H9 (cell line): ENCODE measurements at regions not wholly inside any gene's neighbourhood (a gene's known extent, or its start where the extent isn't known, plus 50 kb on each side); places are given as distances from the start of the nearest gene placed in this dataset.

ENCODE experiments used
- DNase-seq: peaks from one replicate; pipeline ENCODE4 v3.0.0-alpha.2; 2017
- H2AFZ ChIP-seq: one replicate; pipeline ENCODE4 v1.6.1; 2013; ENCODE audit warnings: mild to moderate bottlenecking, low read length, control low read depth, moderate library complexity
- H2AK5ac ChIP-seq: 2 replicates; pipeline ENCODE4 v1.6.1; 2013; ENCODE audit warnings: low read length, control low read depth, mixed read lengths; ENCODE audit not compliant: insufficient read length
- H2BK120ac ChIP-seq: one replicate; pipeline ENCODE4 v1.6.1; 2013; ENCODE audit warnings: low read depth, mild to moderate bottlenecking, low read length, control low read depth, inconsistent platforms; ENCODE audit not compliant: poor library complexity, severe bottlenecking
- H2BK12ac ChIP-seq: 2 replicates; pipeline ENCODE4 v1.6.1; 2013; ENCODE audit warnings: low read length, control low read depth, mixed read lengths, low read depth; ENCODE audit not compliant: insufficient read length
- H2BK15ac ChIP-seq: 2 replicates; pipeline ENCODE4 v1.6.1; 2013; ENCODE audit warnings: low read depth, low read length, control low read depth
- H2BK20ac ChIP-seq: one replicate; pipeline ENCODE4 v1.6.1; 2013; ENCODE audit warnings: low read depth, mild to moderate bottlenecking, low read length, control low read depth, inconsistent platforms; ENCODE audit not compliant: poor library complexity, severe bottlenecking
- H2BK5ac ChIP-seq: 2 replicates; pipeline ENCODE4 v1.6.1; 2013; ENCODE audit warnings: low read length, control low read depth, mixed read lengths; ENCODE audit not compliant: insufficient read length
- H3K14ac ChIP-seq: 2 replicates; pipeline ENCODE4 v1.6.1; 2013; ENCODE audit warnings: low read length, control low read depth; ENCODE audit not compliant: insufficient read depth
- H3K18ac ChIP-seq: 2 replicates; pipeline ENCODE4 v1.6.1; 2013; ENCODE audit warnings: low read depth, mild to moderate bottlenecking, mixed read lengths, low read length, control low read depth; ENCODE audit not compliant: insufficient read length
- H3K23ac ChIP-seq: 2 replicates; pipeline ENCODE4 v1.6.1; 2013; ENCODE audit warnings: low read length, control low read depth, mixed read lengths, low read depth; ENCODE audit not compliant: insufficient read length
- H3K23me2 ChIP-seq: 2 replicates; pipeline ENCODE4 v1.6.1; 2013; ENCODE audit warnings: low read depth, mild to moderate bottlenecking, mixed read lengths, low read length, control low read depth; ENCODE audit not compliant: insufficient read length, poor library complexity, severe bottlenecking
- H3K27ac ChIP-seq: 2 replicates; pipeline ENCODE4 v1.5.1; 2013; ENCODE audit warnings: low read length, control low read depth, mixed read lengths, low read depth; ENCODE audit not compliant: insufficient read length
- H3K27me3 ChIP-seq: 2 replicates; pipeline ENCODE4 v1.6.1; 2013; ENCODE audit warnings: low read length, control low read depth, inconsistent platforms; ENCODE audit not compliant: insufficient read depth
- H3K4ac ChIP-seq: 2 replicates; pipeline ENCODE4 v1.6.1; 2013; ENCODE audit warnings: low read depth, mild to moderate bottlenecking, control low read depth, inconsistent platforms, low read length, moderate library complexity
- H3K4me1 ChIP-seq: 2 replicates; pipeline ENCODE4 v1.6.1; 2013; ENCODE audit warnings: low read length, control low read depth, inconsistent platforms; ENCODE audit not compliant: insufficient read depth
- H3K4me2 ChIP-seq: 2 replicates; pipeline ENCODE4 v1.6.1; 2013; ENCODE audit warnings: low read length, control low read depth, mixed read lengths; ENCODE audit not compliant: insufficient read length, insufficient read depth
- H3K56ac ChIP-seq: 2 replicates; pipeline ENCODE4 v1.6.1; 2013; ENCODE audit warnings: low read depth, mild to moderate bottlenecking, mixed read lengths, low read length, control low read depth; ENCODE audit not compliant: insufficient read length
- H3K79me1 ChIP-seq: 2 replicates; pipeline ENCODE4 v1.6.1; 2013; ENCODE audit warnings: low read depth, mild to moderate bottlenecking, moderate library complexity, low read length, control low read depth, inconsistent platforms; ENCODE audit not compliant: insufficient read depth, poor library complexity, severe bottlenecking
- H3K79me2 ChIP-seq: 2 replicates; pipeline ENCODE4 v1.6.1; 2013; ENCODE audit warnings: low read length, control low read depth, inconsistent platforms; ENCODE audit not compliant: insufficient read depth
- H3K9ac ChIP-seq: 2 replicates; pipeline ENCODE4 v1.6.1; 2013; ENCODE audit warnings: low read length, control low read depth, mixed read lengths; ENCODE audit not compliant: insufficient read length; ENCODE audit errors: extremely low read depth
- H3K9me3 ChIP-seq: one replicate; pipeline ENCODE4 v1.6.1; 2013; ENCODE audit warnings: low read depth, low read length, inconsistent platforms; ENCODE audit not compliant: control insufficient read depth
- H3T11ph ChIP-seq: one replicate; pipeline ENCODE4 v1.6.1; 2013; ENCODE audit warnings: mild to moderate bottlenecking, low read length, control low read depth, inconsistent platforms
- H4K20me1 ChIP-seq: one replicate; pipeline ENCODE4 v1.6.1; 2013; ENCODE audit not compliant: control insufficient read depth, insufficient read length, insufficient read depth
- H4K5ac ChIP-seq: 2 replicates; pipeline ENCODE4 v1.6.1; 2013; ENCODE audit warnings: low read depth, mild to moderate bottlenecking, mixed read lengths, low read length, control low read depth; ENCODE audit not compliant: insufficient read length
- H4K8ac ChIP-seq: replicated peaks from 2 replicates; pipeline ENCODE4 v1.6.1; 2013; ENCODE audit warnings: low read length, control low read depth, mixed read lengths, low read depth; ENCODE audit not compliant: insufficient read length
- H4K91ac ChIP-seq: 2 replicates; pipeline ENCODE4 v1.6.1; 2013; ENCODE audit warnings: low read depth, mild to moderate bottlenecking, moderate library complexity, mixed read lengths, low read length, control low read depth; ENCODE audit not compliant: insufficient read length
- H3K27ac Mint-ChIP-seq, 3 experiments: 2 replicates in 2 of 3; 3 replicates in 1 of 3; pipeline ENCODE4 v1.8.0; 2020 to 2021; ENCODE audit warnings: mixed read lengths in 3 of 3, mild to moderate bottlenecking in 1 of 3, moderate library complexity in 1 of 3
- H3K27me3 Mint-ChIP-seq: 2 replicates; pipeline ENCODE4 v1.8.0; 2021; ENCODE audit warnings: low read depth, mild to moderate bottlenecking, moderate library complexity, mixed read lengths
- H3K36me3 Mint-ChIP-seq, 3 experiments: 2 replicates in 2 of 3; 3 replicates in 1 of 3; pipeline ENCODE4 v1.8.0; 2020 to 2021; ENCODE audit warnings: low read depth in 3 of 3, mixed read lengths in 3 of 3; ENCODE audit not compliant: insufficient read depth in 1 of 3
- H3K4me1 Mint-ChIP-seq, 2 experiments: 2 replicates each; pipeline ENCODE4 v1.8.0; 2020; ENCODE audit warnings: mixed read lengths in 2 of 2
- H3K4me3 Mint-ChIP-seq, 2 experiments: 2 replicates in 1 of 2; 3 replicates in 1 of 2; pipeline ENCODE4 v1.8.0; 2020 to 2021; ENCODE audit warnings: mild to moderate bottlenecking in 2 of 2, mixed read lengths in 2 of 2, moderate library complexity in 1 of 2
- H3K9me3 Mint-ChIP-seq, 2 experiments: 2 replicates in 1 of 2; 3 replicates in 1 of 2; pipeline ENCODE4 v1.8.0; 2020; ENCODE audit warnings: mild to moderate bottlenecking in 2 of 2, mixed read lengths in 2 of 2, moderate library complexity in 1 of 2
- CTCF ChIP-seq: fragments of 200-600 bp; sonication (generic); conservative IDR thresholded peaks from 3 replicates; pipeline ENCODE4 v1.8.0; 2021; ENCODE audit warnings: antibody characterized with exemption, mild to moderate bottlenecking
- WGBS: extraction: QIAGEN DNeasy Blood & Tissue Kit; methylation state at CpG from one replicate; pipeline ENCODE4 v1.1.7; 2013; ENCODE audit warnings: missing lambda C conversion rate, low lambda C conversion rate, mixed read lengths; ENCODE audit not compliant: insufficient read length; ENCODE audit errors: extremely low coverage; 5-methylcytosine and 5-hydroxymethylcytosine counted together

GRCh38 chr22:25485626-25486545 is 78.6 kb upstream of the GRK3 start:
- H3K36me3 Mint-ChIP-seq, result peaks cover 13 to 54% (median 40%) of the 10 kb centered on the region in 3 experiments; a peak in 6 of 7 replicates
- Histone ChIP-seq H4K91ac (no peak overlapping the region), H2BK12ac (no peak overlapping the region)

More at GRCh38 chr22:25485626-25486545, 78.6 kb upstream of the GRK3 start:
- H3K27ac Mint-ChIP-seq, result 0 out of 7 replicates have a peak overlapping the region, but pooled peaks of 1 of the 3 experiments have one; percentile 0
- H2BK120ac ChIP-seq, result no peak overlapping the region
- H3K23ac ChIP-seq, result no peak overlapping the region
- no peak for DNase-seq
- no peaks in the 10 kb centered on the region for H3K27me3 Mint-ChIP-seq
- H4K8ac ChIP-seq, result no peak overlapping the region
- H4K20me1 ChIP-seq, result no peaks in the 10 kb centered on the region
- H3K9me3 ChIP-seq, result no peaks in the 10 kb centered on the region
- no CpG with 5 or more reads among the region's 7 CpGs for WGBS
- H2BK15ac ChIP-seq, result no peak overlapping the region
- H3K14ac ChIP-seq, result no peak overlapping the region; the same call in 1 of the 2 replicates
- H3K4me1 Mint-ChIP-seq, result peaks cover 0 to 2% of the 10 kb centered on the region in 2 experiments; a peak in 1 of 4 replicates
- H2AK5ac ChIP-seq, result no peak overlapping the region
- H3K27ac ChIP-seq, result no peak overlapping the region
- H3K9ac ChIP-seq, result no peak overlapping the region
- no peaks in the 10 kb centered on the region for H3K4me1 ChIP-seq
- no peak overlapping the region for H3K4me3 Mint-ChIP-seq
- no peak overlapping the region for H2AFZ ChIP-seq
- no peak overlapping the region for H3T11ph ChIP-seq
- no peaks in the 10 kb centered on the region for H3K79me2 ChIP-seq
- H3K27me3 ChIP-seq, result no peaks in the 10 kb centered on the region
- H3K56ac ChIP-seq, result no peak overlapping the region
- no peak overlapping the region for H4K5ac ChIP-seq
- no peak overlapping the region for H3K18ac ChIP-seq
- no peaks in the 10 kb centered on the region for H3K23me2 ChIP-seq
- H3K9me3 Mint-ChIP-seq, result no peaks in the 10 kb centered on the region
- H2BK20ac ChIP-seq, result no peak overlapping the region
- no peak for TF ChIP-seq CTCF
- no peaks in the 10 kb centered on the region for H3K79me1 ChIP-seq
- no peak overlapping the region for H3K4ac ChIP-seq
- no peak overlapping the region for H3K4me2 ChIP-seq
- H2BK5ac ChIP-seq, result no peak overlapping the region
